ENCODE measurements at regions not wholly inside any gene's neighbourhood (a gene's known extent, or its start where the extent isn't known, plus 50 kb on each side); places are given as distances from the start of the nearest gene placed in this dataset.
A peak's percentile ranks its signal among the peaks of the same experiment; 100 is the strongest.

DNA sequence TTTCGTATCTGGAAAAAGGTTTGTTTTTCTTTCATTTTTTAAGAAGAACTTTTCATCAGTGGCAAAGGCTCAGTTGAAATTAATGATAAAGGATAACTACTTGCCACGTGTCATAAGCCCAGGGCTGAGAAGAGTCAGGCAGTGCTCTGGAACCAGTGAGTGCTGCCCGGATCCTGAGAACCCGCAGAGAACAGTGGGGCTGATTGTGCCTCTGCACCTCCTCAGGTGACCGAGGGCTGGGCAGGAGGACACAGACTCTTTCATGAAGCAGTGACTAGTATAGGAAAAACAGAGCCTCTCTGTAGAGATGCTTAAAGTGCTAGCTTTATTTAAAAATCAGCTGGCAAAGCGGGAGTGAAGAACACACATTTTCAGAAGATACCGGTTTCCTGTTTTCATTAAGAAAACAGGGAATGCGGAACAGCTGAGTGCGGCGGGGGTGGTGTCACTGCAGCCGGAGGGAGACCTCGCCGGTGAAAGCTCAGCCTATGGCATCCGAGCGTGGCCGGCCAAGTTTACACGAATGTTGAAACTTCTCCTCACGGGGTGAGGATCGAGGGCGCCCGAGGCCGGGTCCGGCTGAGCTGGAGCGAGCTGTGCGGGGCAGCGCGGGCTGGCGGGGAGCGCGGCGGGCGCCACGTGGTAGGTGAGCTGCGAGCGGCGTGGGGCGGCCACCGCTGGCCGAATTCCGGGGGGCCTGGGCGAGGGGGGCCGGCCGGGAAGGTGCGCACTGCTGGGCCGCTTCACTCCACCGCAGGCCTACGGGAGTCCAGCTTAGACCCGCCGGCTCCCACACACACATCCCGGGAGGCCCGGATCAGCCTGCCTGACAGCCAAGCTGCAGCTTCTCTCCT, 134.7 kb upstream of the DMRT1 start (continued):
- TF ChIP-seq SKIL (CRISPR knock-in tag; IDR thresholded peaks at IDR 0.05; ENCODE audit: borderline replicate concordance): no peak
- TF ChIP-seq ZNF501 (CRISPR knock-in tag; IDR thresholded peaks at IDR 0.05): no peak
- TF ChIP-seq ZBTB21 (CRISPR knock-in tag; IDR thresholded peaks at IDR 0.05): no peak
- TF ChIP-seq MAFF (IDR thresholded peaks at IDR 0.05; ENCODE audit: low read depth, low read length): no peak
- TF ChIP-seq NFE2 (CRISPR knock-in tag; IDR thresholded peaks at IDR 0.05): no peak
- TF ChIP-seq NR2F6 (IDR thresholded peaks at IDR 0.05): no peak
- no peak for TF ChIP-seq NR2F6 (CRISPR knock-in tag; IDR thresholded peaks at IDR 0.05)
- no peak for TF ChIP-seq ZNF672 (CRISPR knock-in tag; IDR thresholded peaks at IDR 0.05)
- TF ChIP-seq NAIF1 (CRISPR knock-in tag; IDR thresholded peaks at IDR 0.05; ENCODE audit: borderline replicate concordance): no peak
- no peak for TF ChIP-seq ZBTB34 (CRISPR knock-in tag; IDR thresholded peaks at IDR 0.05)
- no peak for TF ChIP-seq ZBTB43 (CRISPR knock-in tag; conservative IDR thresholded peaks at IDR 0.05)
- TF ChIP-seq ZBTB44 (CRISPR knock-in tag; IDR thresholded peaks at IDR 0.05): no peak
- no peak for TF ChIP-seq ZFP36L1 (CRISPR knock-in tag; IDR thresholded peaks at IDR 0.05)
- peak; percentile 93 for TF ChIP-seq RBM22 (optimal IDR thresholded peaks at IDR 0.05; ENCODE audit: low read length)
- TF ChIP-seq ZSCAN31 (CRISPR knock-in tag; IDR thresholded peaks at IDR 0.05; ENCODE audit: low read depth): no peak; the same call in 1 of the 2 replicates
- no peak for TF ChIP-seq ZSCAN22 (CRISPR knock-in tag; IDR thresholded peaks at IDR 0.05)
- TF ChIP-seq REL (CRISPR knock-in tag; conservative IDR thresholded peaks at IDR 0.05): no peak
- TF ChIP-seq RCOR2 (CRISPR knock-in tag; IDR thresholded peaks at IDR 0.05): no peak
- TF ChIP-seq IKZF1 (IDR thresholded peaks at IDR 0.05): no peak
- TF ChIP-seq IRF2 (CRISPR knock-in tag; IDR thresholded peaks at IDR 0.05): no peak

All from HepG2 (cell line).